ENCODE measurements at regions not wholly inside any gene's neighbourhood (a gene's known extent, or its start where the extent isn't known, plus 50 kb on each side); places are given as distances from the start of the nearest gene placed in this dataset.

DNA sequence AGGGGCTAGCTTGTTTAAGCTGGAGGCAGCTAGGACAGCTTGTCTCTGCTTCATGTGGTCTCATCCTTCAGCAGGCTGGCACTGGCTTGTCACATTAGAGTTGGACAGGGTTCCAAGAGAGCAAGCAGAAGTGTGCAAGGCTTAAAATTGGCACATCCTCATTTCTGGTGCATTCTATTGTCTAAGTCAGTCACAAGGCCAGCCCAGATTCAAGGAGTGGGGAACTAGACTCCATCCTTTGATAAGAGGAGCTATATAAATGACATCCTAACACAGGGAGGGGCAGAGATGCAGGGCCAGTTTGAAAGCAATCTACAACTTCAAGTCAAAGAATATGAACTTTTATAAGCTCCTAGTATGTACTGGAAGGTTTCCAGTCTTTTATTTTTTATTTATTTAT, 313.2 kb downstream of the PTTG2 start:
- TF ChIP-seq, protein P1, sequence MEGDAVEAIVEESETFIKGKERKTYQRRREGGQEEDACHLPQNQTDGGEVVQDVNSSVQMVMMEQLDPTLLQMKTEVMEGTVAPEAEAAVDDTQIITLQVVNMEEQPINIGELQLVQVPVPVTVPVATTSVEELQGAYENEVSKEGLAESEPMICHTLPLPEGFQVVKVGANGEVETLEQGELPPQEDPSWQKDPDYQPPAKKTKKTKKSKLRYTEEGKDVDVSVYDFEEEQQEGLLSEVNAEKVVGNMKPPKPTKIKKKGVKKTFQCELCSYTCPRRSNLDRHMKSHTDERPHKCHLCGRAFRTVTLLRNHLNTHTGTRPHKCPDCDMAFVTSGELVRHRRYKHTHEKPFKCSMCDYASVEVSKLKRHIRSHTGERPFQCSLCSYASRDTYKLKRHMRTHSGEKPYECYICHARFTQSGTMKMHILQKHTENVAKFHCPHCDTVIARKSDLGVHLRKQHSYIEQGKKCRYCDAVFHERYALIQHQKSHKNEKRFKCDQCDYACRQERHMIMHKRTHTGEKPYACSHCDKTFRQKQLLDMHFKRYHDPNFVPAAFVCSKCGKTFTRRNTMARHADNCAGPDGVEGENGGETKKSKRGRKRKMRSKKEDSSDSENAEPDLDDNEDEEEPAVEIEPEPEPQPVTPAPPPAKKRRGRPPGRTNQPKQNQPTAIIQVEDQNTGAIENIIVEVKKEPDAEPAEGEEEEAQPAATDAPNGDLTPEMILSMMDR (IDR thresholded peaks at IDR 0.05 in 2 of 3, conservative IDR thresholded peaks at IDR 0.05 in 1 of 3; ENCODE audit: borderline replicate concordance in 1 of 3, insufficient read depth in 1 of 3, low read depth in 2 of 3, low read length in 2 of 3), result no peak
- TF ChIP-seq POLR2A (IDR thresholded peaks at IDR 0.05; ENCODE audit: borderline replicate concordance, extremely low read depth, insufficient read depth, insufficient read length) (no peak), POLR2AphosphoS5 (IDR thresholded peaks at IDR 0.05; ENCODE audit: low read depth, low read length) (no peak)
